ENCODE measurements at regions not wholly inside any gene's neighbourhood (a gene's known extent, or its start where the extent isn't known, plus 50 kb on each side); places are given as distances from the start of the nearest gene placed in this dataset.

GRCh38 chr1:60746278-60746791 is 336.0 kb upstream of the NFIA start:
- H2AFZ ChIP-seq (ENCODE audit: low read depth, low read length, poor library complexity, severe bottlenecking), result no peak overlapping the region
- H3K9me3 ChIP-seq (ENCODE audit: control insufficient read depth in 1 of 2, insufficient read depth in 1 of 2, low read depth in 1 of 2, low read length in 2 of 2), result no peaks in the 10 kb centered on the region
- no peak overlapping the region for H3K4me2 ChIP-seq (ENCODE audit: low read length)
- ChIA-PET RAD21 (ENCODE audit: low non-redundant PET in 1 of 2, low total read pairs in 2 of 2, uncharacterized antibody in 2 of 2, unreplicated experiment in 2 of 2) (no interaction called here), CTCF (no interaction called here), POLR2A (no interaction called here)
- no peaks in the 10 kb centered on the region for H4K20me1 ChIP-seq (ENCODE audit: insufficient read depth)
- no peak overlapping the region for H3K9ac ChIP-seq (ENCODE audit: low read length)
- H3K27me3 ChIP-seq (ENCODE audit: insufficient read depth, low read length), result no peaks in the 10 kb centered on the region
- DNase-seq (ENCODE audit: low read depth, low spot score) (no peak), ATAC-seq (no peak)
- no peaks in the 10 kb centered on the region for H3K79me2 ChIP-seq (ENCODE audit: insufficient read depth, low read length)
- H3K27ac ChIP-seq (ENCODE audit: low read depth, low read length), result no peak overlapping the region
- no peaks in the 10 kb centered on the region for H3K36me3 ChIP-seq (ENCODE audit: control insufficient read depth in 1 of 2, insufficient read depth in 2 of 2, low read length in 2 of 2)
- H3K4me3 ChIP-seq (replicated peaks in 1 of 2; ENCODE audit: low read depth in 1 of 2, low read length in 2 of 2), result no peak overlapping the region
- intact Hi-C loops (cut with micrococcal nuclease), result no loop called here
- H3K4me1 ChIP-seq (ENCODE audit: control insufficient read depth in 1 of 2, insufficient read depth in 2 of 2, low read length in 2 of 2), result no peaks in the 10 kb centered on the region
- no peak for TF ChIP-seq CTCF (IDR thresholded peaks at IDR 0.05 in 2 of 3, conservative IDR thresholded peaks at IDR 0.05 in 1 of 3; ENCODE audit: borderline replicate concordance in 1 of 3, insufficient read depth in 1 of 3, low read depth in 2 of 3, low read length in 2 of 3)
- TF ChIP-seq CEBPB (IDR thresholded peaks at IDR 0.05; ENCODE audit: low read depth), result no peak
- TF ChIP-seq RAD21 (IDR thresholded peaks at IDR 0.05; ENCODE audit: low read depth), result no peak
- no peaks in the 10 kb centered on the region for H3K9me2 ChIP-seq (ENCODE audit: insufficient read depth)
- no TSS peak for BruUV-seq (replicated peaks)

GRCh38 chr1:60745484-60745883 is 336.9 kb upstream of the NFIA start:
- ATAC-seq, result no peak
- Histone ChIP-seq H3K9me2 (ENCODE audit: insufficient read depth) (no peaks in the 10 kb centered on the region), H3K27ac (ENCODE audit: low read depth, low read length) (no peak overlapping the region), H2AFZ (ENCODE audit: low read depth, low read length, poor library complexity, severe bottlenecking) (no peak overlapping the region), H3K36me3 (ENCODE audit: control insufficient read depth in 1 of 2, insufficient read depth in 2 of 2, low read length in 2 of 2) (no peaks in the 10 kb centered on the region), H3K4me1 (ENCODE audit: control insufficient read depth in 1 of 2, insufficient read depth in 2 of 2, low read length in 2 of 2) (no peaks in the 10 kb centered on the region), H3K4me2 (ENCODE audit: low read length) (no peak overlapping the region), H3K9ac (ENCODE audit: low read length) (no peak overlapping the region), H3K79me2 (ENCODE audit: insufficient read depth, low read length) (no peaks in the 10 kb centered on the region), H3K27me3 (ENCODE audit: insufficient read depth, low read length) (no peaks in the 10 kb centered on the region), H3K4me3 (replicated peaks in 1 of 2; ENCODE audit: low read depth in 1 of 2, low read length in 2 of 2) (no peak overlapping the region), H3K9me3 (ENCODE audit: control insufficient read depth in 1 of 2, insufficient read depth in 1 of 2, low read depth in 1 of 2, low read length in 2 of 2) (no peaks in the 10 kb centered on the region), H4K20me1 (ENCODE audit: insufficient read depth) (no peaks in the 10 kb centered on the region)
- no TSS peak for BruUV-seq (replicated peaks)
- POLR2A ChIA-PET, result no interaction called here
- no peak for DNase-seq (ENCODE audit: low read depth, low spot score)
- intact Hi-C loops (cut with micrococcal nuclease), result no loop called here
- CTCF ChIA-PET, result no interaction called here
- RAD21 ChIA-PET (ENCODE audit: low non-redundant PET in 1 of 2, low total read pairs in 2 of 2, uncharacterized antibody in 2 of 2, unreplicated experiment in 2 of 2), result no interaction called here
- TF ChIP-seq SRF (IDR thresholded peaks at IDR 0.05; ENCODE audit: low read depth) (no peak), EZH2phosphoT487 (IDR thresholded peaks at IDR 0.05; ENCODE audit: borderline replicate concordance) (no peak), ZFX (IDR thresholded peaks at IDR 0.05) (no peak), ZBTB33 (IDR thresholded peaks at IDR 0.05; ENCODE audit: extremely low read depth, insufficient replicate concordance, low read length) (no peak), SIN3A (IDR thresholded peaks at IDR 0.05; ENCODE audit: low read depth) (no peak), POLR2AphosphoS5 (IDR thresholded peaks at IDR 0.05; ENCODE audit: low read depth, low read length) (no peak), YY1 (IDR thresholded peaks at IDR 0.05; ENCODE audit: extremely low read depth, insufficient replicate concordance, low read depth, low read length) (no peak), POLR2A (IDR thresholded peaks at IDR 0.05; ENCODE audit: borderline replicate concordance, extremely low read depth, insufficient read depth, insufficient read length) (no peak), CTCF (IDR thresholded peaks at IDR 0.05 in 2 of 3, conservative IDR thresholded peaks at IDR 0.05 in 1 of 3; ENCODE audit: borderline replicate concordance in 1 of 3, insufficient read depth in 1 of 3, low read depth in 2 of 3, low read length in 2 of 3) (no peak), EGR1 (IDR thresholded peaks at IDR 0.05; ENCODE audit: low read depth) (no peak)

Data from HCT116 (cell line).